K562 (cell line): ENCODE measurements at regions not wholly inside any gene's neighbourhood (a gene's known extent, or its start where the extent isn't known, plus 50 kb on each side); places are given as distances from the start of the nearest gene placed in this dataset.

Experiments
- ATF6 ChIP-seq: sonication (generic); formaldehyde crosslinking; IDR thresholded peaks from 2 replicates; pipeline ENCODE4 v1.4.0; 2020; ENCODE audit warnings: mild to moderate bottlenecking, missing genetic modification reagents
- CREB3L1 ChIP-seq: fragments of 450-650 bp; IDR thresholded peaks from 2 replicates; pipeline ENCODE4 v1.6.1; 2014; ENCODE audit warnings: low read depth, mild to moderate bottlenecking, moderate library complexity, borderline replicate concordance
- E2F4 ChIP-seq: sonication (generic); formaldehyde crosslinking; IDR thresholded peaks from 2 replicates; pipeline ENCODE4 v1.8.0; 2022; ENCODE audit warnings: mild to moderate bottlenecking, low read depth, missing genetic modification reagents
- FOXP4 ChIP-seq: sonication (generic); formaldehyde crosslinking; IDR thresholded peaks from 2 replicates; pipeline ENCODE4 v1.8.0; 2022; ENCODE audit warnings: mild to moderate bottlenecking, missing genetic modification reagents, borderline replicate concordance
- HDAC2 ChIP-seq: fragments of 450-650 bp; IDR thresholded peaks from 2 replicates; pipeline ENCODE4 v1.6.1; 2016; ENCODE audit warnings: mild to moderate bottlenecking
- HNRNPL ChIP-seq: fragments of 200-400 bp; formaldehyde crosslinking; IDR thresholded peaks from 2 replicates; pipeline ENCODE4 v1.6.1; 2017; ENCODE audit warnings: low read depth, mild to moderate bottlenecking, low read length
- KDM2B ChIP-seq: fragments of 250-450 bp; sonication (Bioruptor Pico); IDR thresholded peaks from 2 replicates; pipeline ENCODE4 v1.8.0; 2021; ENCODE audit warnings: mild to moderate bottlenecking, moderate library complexity
- LEF1 ChIP-seq: fragments of 450-650 bp; IDR thresholded peaks from 2 replicates; pipeline ENCODE4 v1.6.1; 2016; ENCODE audit warnings: mild to moderate bottlenecking
- MAFF ChIP-seq: IDR thresholded peaks from 2 replicates; pipeline ENCODE4 v1.6.1; 2012; ENCODE audit warnings: low read length, improper control_type of control experiment
- NFYB ChIP-seq: IDR thresholded peaks from 2 replicates; pipeline ENCODE4 v1.6.1; 2011; ENCODE audit warnings: mild to moderate bottlenecking, moderate library complexity; ENCODE audit not compliant: insufficient read length; ENCODE audit errors: extremely low read depth
- NR0B1 ChIP-seq: fragments of 450-650 bp; IDR thresholded peaks from one replicate; pipeline ENCODE4 v1.6.1; 2018; ENCODE audit warnings: mild to moderate bottlenecking, moderate library complexity; ENCODE audit not compliant: partially characterized antibody
- PHB ChIP-seq: fragments of 250-450 bp; sonication (Bioruptor Pico); IDR thresholded peaks from 2 replicates; pipeline ENCODE4 v1.5.0; 2021
- SMARCE1 ChIP-seq: fragments of 450-650 bp; IDR thresholded peaks from 2 replicates; pipeline ENCODE4 v1.7.1; 2016; ENCODE audit warnings: mild to moderate bottlenecking
- STAT5B ChIP-seq: fragments of 250-450 bp; sonication (Bioruptor Pico); IDR thresholded peaks from 2 replicates; pipeline ENCODE4 v1.8.0; 2021; ENCODE audit warnings: mild to moderate bottlenecking, inconsistent platforms
- TFE3 ChIP-seq: fragments of 450-650 bp; formaldehyde crosslinking; IDR thresholded peaks from 2 replicates; pipeline ENCODE4 v1.4.0; 2020; ENCODE audit warnings: mild to moderate bottlenecking, mixed read lengths
- ZEB2 ChIP-seq: fragments of 450-650 bp; IDR thresholded peaks from 2 replicates; pipeline ENCODE4 v1.6.1; 2016
- ZNF140 ChIP-seq: fragments of 250-450 bp; sonication (Bioruptor Pico); IDR thresholded peaks from 2 replicates; pipeline ENCODE4 v1.8.0; 2021; ENCODE audit warnings: moderate library complexity, mild to moderate bottlenecking, inconsistent platforms
- ZNF764 ChIP-seq: fragments of 250-450 bp; sonication (Bioruptor Pico); IDR thresholded peaks from 2 replicates; pipeline ENCODE4 v1.4.0; 2020; ENCODE audit warnings: low read depth, mild to moderate bottlenecking, moderate library complexity

GRCh38 chr16:85346404-85347212 lies 234.3 kb upstream of the CIBAR2 start (continued):
- no peak for TF ChIP-seq NR0B1
- peak; percentile 78 for TF ChIP-seq TFE3 (CRISPR knock-in tag)
- TF ChIP-seq CREB3L1, result no peak
- TF ChIP-seq SMARCE1, result no peak
- no peak for TF ChIP-seq FOXP4
- TF ChIP-seq HDAC2, result peak; percentile 78; the same call in 1 of the 2 replicates
- TF ChIP-seq ZNF140 (CRISPR knock-in tag), result no peak
- TF ChIP-seq ZNF764 (CRISPR knock-in tag), result no peak
- no peak for TF ChIP-seq KDM2B
- TF ChIP-seq LEF1, result peak; percentile 58; the same call in 1 of the 2 replicates
- TF ChIP-seq MAFF, result no peak
- no peak for TF ChIP-seq NFYB
- no peak for TF ChIP-seq PHB (CRISPR knock-in tag)
- TF ChIP-seq ATF6, result no peak
- TF ChIP-seq HNRNPL, result no peak
- TF ChIP-seq E2F4 (CRISPR knock-in tag), result no peak
- TF ChIP-seq ZEB2, result peak; percentile 94
- TF ChIP-seq STAT5B, result no peak
